ENCODE measurements at regions not wholly inside any gene's neighbourhood (a gene's known extent, or its start where the extent isn't known, plus 50 kb on each side); places are given as distances from the start of the nearest gene placed in this dataset.

DNA sequence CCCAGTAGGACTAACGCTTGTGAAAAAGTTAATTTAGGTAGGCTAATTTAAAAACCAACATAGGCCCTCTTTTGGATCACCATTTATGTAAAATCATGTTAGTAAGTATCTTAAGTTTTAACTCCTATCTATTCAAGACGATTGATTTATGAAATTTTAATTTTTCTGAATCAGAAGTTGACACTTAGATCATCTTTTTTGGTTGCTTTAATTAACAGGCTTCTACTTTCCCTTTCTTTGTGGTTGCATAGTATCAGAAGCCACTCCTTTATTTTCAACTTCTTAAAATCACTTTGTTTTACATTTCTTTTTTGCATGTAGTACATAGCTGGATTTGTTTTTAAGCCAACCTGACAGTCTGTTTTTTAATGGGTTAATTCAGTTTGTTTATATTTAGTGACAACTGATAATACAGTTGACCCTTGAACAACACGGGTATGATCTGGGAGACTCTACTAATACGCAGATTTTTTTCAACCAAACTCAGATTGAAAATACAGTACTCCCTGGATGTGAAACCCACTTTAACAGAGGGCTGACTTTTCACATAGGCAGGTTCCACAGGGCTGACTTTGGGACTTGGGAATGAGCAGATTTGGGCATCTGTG lies 69.7 kb upstream of the SYPL1 start (continued):
- TF ChIP-seq, protein P1, sequence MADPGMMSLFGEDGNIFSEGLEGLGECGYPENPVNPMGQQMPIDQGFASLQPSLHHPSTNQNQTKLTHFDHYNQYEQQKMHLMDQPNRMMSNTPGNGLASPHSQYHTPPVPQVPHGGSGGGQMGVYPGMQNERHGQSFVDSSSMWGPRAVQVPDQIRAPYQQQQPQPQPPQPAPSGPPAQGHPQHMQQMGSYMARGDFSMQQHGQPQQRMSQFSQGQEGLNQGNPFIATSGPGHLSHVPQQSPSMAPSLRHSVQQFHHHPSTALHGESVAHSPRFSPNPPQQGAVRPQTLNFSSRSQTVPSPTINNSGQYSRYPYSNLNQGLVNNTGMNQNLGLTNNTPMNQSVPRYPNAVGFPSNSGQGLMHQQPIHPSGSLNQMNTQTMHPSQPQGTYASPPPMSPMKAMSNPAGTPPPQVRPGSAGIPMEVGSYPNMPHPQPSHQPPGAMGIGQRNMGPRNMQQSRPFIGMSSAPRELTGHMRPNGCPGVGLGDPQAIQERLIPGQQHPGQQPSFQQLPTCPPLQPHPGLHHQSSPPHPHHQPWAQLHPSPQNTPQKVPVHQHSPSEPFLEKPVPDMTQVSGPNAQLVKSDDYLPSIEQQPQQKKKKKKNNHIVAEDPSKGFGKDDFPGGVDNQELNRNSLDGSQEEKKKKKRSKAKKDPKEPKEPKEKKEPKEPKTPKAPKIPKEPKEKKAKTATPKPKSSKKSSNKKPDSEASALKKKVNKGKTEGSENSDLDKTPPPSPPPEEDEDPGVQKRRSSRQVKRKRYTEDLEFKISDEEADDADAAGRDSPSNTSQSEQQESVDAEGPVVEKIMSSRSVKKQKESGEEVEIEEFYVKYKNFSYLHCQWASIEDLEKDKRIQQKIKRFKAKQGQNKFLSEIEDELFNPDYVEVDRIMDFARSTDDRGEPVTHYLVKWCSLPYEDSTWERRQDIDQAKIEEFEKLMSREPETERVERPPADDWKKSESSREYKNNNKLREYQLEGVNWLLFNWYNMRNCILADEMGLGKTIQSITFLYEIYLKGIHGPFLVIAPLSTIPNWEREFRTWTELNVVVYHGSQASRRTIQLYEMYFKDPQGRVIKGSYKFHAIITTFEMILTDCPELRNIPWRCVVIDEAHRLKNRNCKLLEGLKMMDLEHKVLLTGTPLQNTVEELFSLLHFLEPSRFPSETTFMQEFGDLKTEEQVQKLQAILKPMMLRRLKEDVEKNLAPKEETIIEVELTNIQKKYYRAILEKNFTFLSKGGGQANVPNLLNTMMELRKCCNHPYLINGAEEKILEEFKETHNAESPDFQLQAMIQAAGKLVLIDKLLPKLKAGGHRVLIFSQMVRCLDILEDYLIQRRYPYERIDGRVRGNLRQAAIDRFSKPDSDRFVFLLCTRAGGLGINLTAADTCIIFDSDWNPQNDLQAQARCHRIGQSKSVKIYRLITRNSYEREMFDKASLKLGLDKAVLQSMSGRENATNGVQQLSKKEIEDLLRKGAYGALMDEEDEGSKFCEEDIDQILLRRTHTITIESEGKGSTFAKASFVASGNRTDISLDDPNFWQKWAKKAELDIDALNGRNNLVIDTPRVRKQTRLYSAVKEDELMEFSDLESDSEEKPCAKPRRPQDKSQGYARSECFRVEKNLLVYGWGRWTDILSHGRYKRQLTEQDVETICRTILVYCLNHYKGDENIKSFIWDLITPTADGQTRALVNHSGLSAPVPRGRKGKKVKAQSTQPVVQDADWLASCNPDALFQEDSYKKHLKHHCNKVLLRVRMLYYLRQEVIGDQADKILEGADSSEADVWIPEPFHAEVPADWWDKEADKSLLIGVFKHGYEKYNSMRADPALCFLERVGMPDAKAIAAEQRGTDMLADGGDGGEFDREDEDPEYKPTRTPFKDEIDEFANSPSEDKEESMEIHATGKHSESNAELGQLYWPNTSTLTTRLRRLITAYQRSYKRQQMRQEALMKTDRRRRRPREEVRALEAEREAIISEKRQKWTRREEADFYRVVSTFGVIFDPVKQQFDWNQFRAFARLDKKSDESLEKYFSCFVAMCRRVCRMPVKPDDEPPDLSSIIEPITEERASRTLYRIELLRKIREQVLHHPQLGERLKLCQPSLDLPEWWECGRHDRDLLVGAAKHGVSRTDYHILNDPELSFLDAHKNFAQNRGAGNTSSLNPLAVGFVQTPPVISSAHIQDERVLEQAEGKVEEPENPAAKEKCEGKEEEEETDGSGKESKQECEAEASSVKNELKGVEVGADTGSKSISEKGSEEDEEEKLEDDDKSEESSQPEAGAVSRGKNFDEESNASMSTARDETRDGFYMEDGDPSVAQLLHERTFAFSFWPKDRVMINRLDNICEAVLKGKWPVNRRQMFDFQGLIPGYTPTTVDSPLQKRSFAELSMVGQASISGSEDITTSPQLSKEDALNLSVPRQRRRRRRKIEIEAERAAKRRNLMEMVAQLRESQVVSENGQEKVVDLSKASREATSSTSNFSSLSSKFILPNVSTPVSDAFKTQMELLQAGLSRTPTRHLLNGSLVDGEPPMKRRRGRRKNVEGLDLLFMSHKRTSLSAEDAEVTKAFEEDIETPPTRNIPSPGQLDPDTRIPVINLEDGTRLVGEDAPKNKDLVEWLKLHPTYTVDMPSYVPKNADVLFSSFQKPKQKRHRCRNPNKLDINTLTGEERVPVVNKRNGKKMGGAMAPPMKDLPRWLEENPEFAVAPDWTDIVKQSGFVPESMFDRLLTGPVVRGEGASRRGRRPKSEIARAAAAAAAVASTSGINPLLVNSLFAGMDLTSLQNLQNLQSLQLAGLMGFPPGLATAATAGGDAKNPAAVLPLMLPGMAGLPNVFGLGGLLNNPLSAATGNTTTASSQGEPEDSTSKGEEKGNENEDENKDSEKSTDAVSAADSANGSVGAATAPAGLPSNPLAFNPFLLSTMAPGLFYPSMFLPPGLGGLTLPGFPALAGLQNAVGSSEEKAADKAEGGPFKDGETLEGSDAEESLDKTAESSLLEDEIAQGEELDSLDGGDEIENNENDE (IDR thresholded peaks at IDR 0.05; ENCODE audit: insufficient replicate concordance, low read length): no peak
- TF ChIP-seq NRF1 (IDR thresholded peaks at IDR 0.05; ENCODE audit: low read depth, low read length) (no peak), ASH2L (IDR thresholded peaks at IDR 0.05; ENCODE audit: low read length) (no peak), SIN3A (conservative IDR thresholded peaks at IDR 0.05 in 1 of 2, IDR thresholded peaks at IDR 0.05 in 1 of 2; ENCODE audit: low read depth in 1 of 2, low read length in 2 of 2) (no peak), SRF (IDR thresholded peaks at IDR 0.05; ENCODE audit: low read depth, low read length) (no peak), CBX5 (IDR thresholded peaks at IDR 0.05; ENCODE audit: low read depth, low read length) (no peak), RBBP5 (IDR thresholded peaks at IDR 0.05; ENCODE audit: borderline replicate concordance, low read depth, low read length) (no peak), SP1 (IDR thresholded peaks at IDR 0.05; ENCODE audit: low read depth, low read length) (no peak), YY1 (IDR thresholded peaks at IDR 0.05; ENCODE audit: low read depth, low read length) (no peak), KDM4A (IDR thresholded peaks at IDR 0.05; ENCODE audit: low read depth, low read length, severe bottlenecking) (no peak), KDM5A (IDR thresholded peaks at IDR 0.05; ENCODE audit: low read length) (no peak)

All from H1 (cell line).